ENCODE measurements at regions not wholly inside any gene's neighbourhood (a gene's known extent, or its start where the extent isn't known, plus 50 kb on each side); places are given as distances from the start of the nearest gene placed in this dataset.

DNA sequence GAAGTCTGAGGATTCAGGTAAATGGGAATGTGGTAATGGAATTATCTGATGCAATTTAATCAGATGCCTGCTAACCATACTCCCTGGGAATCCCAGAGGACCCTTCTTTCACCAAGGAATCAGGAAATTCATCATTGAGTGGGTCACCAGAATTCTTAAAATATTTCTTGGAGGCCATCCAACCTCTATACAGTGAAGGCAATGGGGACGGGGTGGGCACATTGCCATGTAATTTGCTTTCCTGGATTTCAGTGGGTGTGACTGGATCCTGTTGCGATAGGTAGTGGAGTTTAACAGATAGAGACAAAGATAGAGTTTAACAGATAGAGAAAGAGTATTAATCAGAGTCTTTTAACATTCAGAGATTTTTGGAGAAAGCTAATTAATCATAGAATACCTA is 394.4 kb downstream of the DAD1 start:
- intact Hi-C loops (cut with micrococcal nuclease) = no loop called here
- H3K27ac ChIP-seq (ENCODE audit: low read depth, low read length) = no peak overlapping the region
- POLR2A ChIA-PET = no interaction called here

More for the DNA sequence above, 394.4 kb downstream of the DAD1 start:
- H3K4me1 ChIP-seq (ENCODE audit: control insufficient read depth in 1 of 2, insufficient read depth in 2 of 2, low read length in 2 of 2) = no peaks in the 10 kb centered on the region
- DNase-seq (ENCODE audit: low read depth, low spot score) (no peak), ATAC-seq (no peak)
- no peak overlapping the region for H3K4me2 ChIP-seq (ENCODE audit: low read length)
- TF ChIP-seq POLR2AphosphoS5 (IDR thresholded peaks at IDR 0.05; ENCODE audit: low read depth, low read length) (no peak), EGR1 (IDR thresholded peaks at IDR 0.05; ENCODE audit: low read depth) (no peak), EZH2phosphoT487 (IDR thresholded peaks at IDR 0.05; ENCODE audit: borderline replicate concordance) (no peak), ZNF274 (IDR thresholded peaks at IDR 0.05; ENCODE audit: low read depth, low read length) (no peak), SRF (IDR thresholded peaks at IDR 0.05; ENCODE audit: low read depth) (no peak), POLR2A (IDR thresholded peaks at IDR 0.05; ENCODE audit: borderline replicate concordance, extremely low read depth, insufficient read depth, insufficient read length) (no peak), CBX3 (IDR thresholded peaks at IDR 0.05; ENCODE audit: low read depth) (no peak), JUND (IDR thresholded peaks at IDR 0.05) (no peak), EZH2 (IDR thresholded peaks at IDR 0.05) (no peak), TCF7L2 (IDR thresholded peaks at IDR 0.05; ENCODE audit: borderline replicate concordance, extremely low read depth, insufficient read depth, insufficient read length) (no peak), SIN3A (IDR thresholded peaks at IDR 0.05; ENCODE audit: low read depth) (no peak), MAX (IDR thresholded peaks at IDR 0.05) (no peak), ELF1 (IDR thresholded peaks at IDR 0.05; ENCODE audit: borderline replicate concordance, low read depth) (no peak)
- TF ChIP-seq, protein P1, sequence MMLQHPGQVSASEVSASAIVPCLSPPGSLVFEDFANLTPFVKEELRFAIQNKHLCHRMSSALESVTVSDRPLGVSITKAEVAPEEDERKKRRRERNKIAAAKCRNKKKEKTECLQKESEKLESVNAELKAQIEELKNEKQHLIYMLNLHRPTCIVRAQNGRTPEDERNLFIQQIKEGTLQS (IDR thresholded peaks at IDR 0.05) = no peak
- TF ChIP-seq, protein P2, sequence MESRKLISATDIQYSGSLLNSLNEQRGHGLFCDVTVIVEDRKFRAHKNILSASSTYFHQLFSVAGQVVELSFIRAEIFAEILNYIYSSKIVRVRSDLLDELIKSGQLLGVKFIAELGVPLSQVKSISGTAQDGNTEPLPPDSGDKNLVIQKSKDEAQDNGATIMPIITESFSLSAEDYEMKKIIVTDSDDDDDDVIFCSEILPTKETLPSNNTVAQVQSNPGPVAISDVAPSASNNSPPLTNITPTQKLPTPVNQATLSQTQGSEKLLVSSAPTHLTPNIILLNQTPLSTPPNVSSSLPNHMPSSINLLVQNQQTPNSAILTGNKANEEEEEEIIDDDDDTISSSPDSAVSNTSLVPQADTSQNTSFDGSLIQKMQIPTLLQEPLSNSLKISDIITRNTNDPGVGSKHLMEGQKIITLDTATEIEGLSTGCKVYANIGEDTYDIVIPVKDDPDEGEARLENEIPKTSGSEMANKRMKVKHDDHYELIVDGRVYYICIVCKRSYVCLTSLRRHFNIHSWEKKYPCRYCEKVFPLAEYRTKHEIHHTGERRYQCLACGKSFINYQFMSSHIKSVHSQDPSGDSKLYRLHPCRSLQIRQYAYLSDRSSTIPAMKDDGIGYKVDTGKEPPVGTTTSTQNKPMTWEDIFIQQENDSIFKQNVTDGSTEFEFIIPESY (IDR thresholded peaks at IDR 0.05; ENCODE audit: extremely low read depth, insufficient replicate concordance, low read length) = no peak
- RAD21 ChIA-PET (ENCODE audit: low non-redundant PET in 1 of 2, low total read pairs in 2 of 2, uncharacterized antibody in 2 of 2, unreplicated experiment in 2 of 2) = no interaction called here
- no peak overlapping the region for H3K4me3 ChIP-seq (replicated peaks in 1 of 2; ENCODE audit: low read depth in 1 of 2, low read length in 2 of 2)
- H3K9ac ChIP-seq (ENCODE audit: low read length) = no peak overlapping the region
- no TSS peak for BruUV-seq (replicated peaks)
- H3K9me3 ChIP-seq (ENCODE audit: control insufficient read depth in 1 of 2, insufficient read depth in 1 of 2, low read depth in 1 of 2, low read length in 2 of 2) = no peaks in the 10 kb centered on the region
- H3K79me2 ChIP-seq (ENCODE audit: insufficient read depth, low read length) = no peaks in the 10 kb centered on the region
- H4K20me1 ChIP-seq (ENCODE audit: insufficient read depth) = no peaks in the 10 kb centered on the region
- 0 out of 2 replicates have a peak, but pooled peaks cover 3% of the 10 kb centered on the region for H3K27me3 ChIP-seq (ENCODE audit: insufficient read depth, low read length)
- CTCF ChIA-PET = interaction anchor here (1.3 kb wide), 2 partner anchors 23 to 27 kb away, joined by 3 read pairs; no protein-coding TSS in a partner anchor
- H3K36me3 ChIP-seq (ENCODE audit: control insufficient read depth in 1 of 2, insufficient read depth in 2 of 2, low read length in 2 of 2) = no peaks in the 10 kb centered on the region
- H2AFZ ChIP-seq (ENCODE audit: low read depth, low read length, poor library complexity, severe bottlenecking) = no peak overlapping the region
- H3K9me2 ChIP-seq (ENCODE audit: insufficient read depth) = no peaks in the 10 kb centered on the region
